ENCODE measurements at regions not wholly inside any gene's neighbourhood (a gene's known extent, or its start where the extent isn't known, plus 50 kb on each side); places are given as distances from the start of the nearest gene placed in this dataset.

GRCh38 chr17:54172985-54173316 is 350.2 kb downstream of the KIF2B start:
- Histone ChIP-seq H2BK15ac (ENCODE audit: low read length) (no peak overlapping the region), H4K20me1 (replicated peaks in 1 of 2; ENCODE audit: control insufficient read depth in 1 of 2, insufficient read depth in 2 of 2, low read length in 2 of 2) (no peaks in the 10 kb centered on the region), H2AFZ (ENCODE audit: low read length) (no peak overlapping the region), H2BK120ac (replicated peaks; ENCODE audit: low read depth, low read length) (no peak overlapping the region), H2BK20ac (ENCODE audit: low read length) (no peak overlapping the region), H4K91ac (replicated peaks; ENCODE audit: insufficient read length, low read length) (no peak overlapping the region), H2AK5ac (ENCODE audit: low read depth, low read length) (no peak overlapping the region), H3K79me1 (ENCODE audit: low read depth, low read length) (no peaks in the 10 kb centered on the region), H3K9me3 (ENCODE audit: insufficient read depth in 2 of 2, low read depth in 1 of 2, low read length in 1 of 2) (no peaks in the 10 kb centered on the region), H3K18ac (ENCODE audit: extremely low read depth, low read length) (no peak overlapping the region), H3K23me2 (ENCODE audit: low read depth, low read length) (no peaks in the 10 kb centered on the region), H3K4ac (replicated peaks; ENCODE audit: insufficient read length, low read depth, low read length) (no peak overlapping the region), H3K23ac (ENCODE audit: insufficient read length) (no peak overlapping the region), H3K36me3 (ENCODE audit: control insufficient read depth in 2 of 4, insufficient read depth in 4 of 4, low read length in 3 of 4) (no peaks in the 10 kb centered on the region), H3K14ac (ENCODE audit: insufficient read length) (no peak overlapping the region), H3K4me3 (ENCODE audit: extremely low read depth in 1 of 4, insufficient read depth in 2 of 4, low read depth in 3 of 4, low read length in 4 of 4) (no peak overlapping the region), H4K5ac (ENCODE audit: insufficient read length, low read depth, low read length) (peak overlapping the region; percentile 97), H3K27ac (ENCODE audit: low read depth, low read length) (no peak overlapping the region), H2BK5ac (ENCODE audit: low read depth, low read length) (no peak overlapping the region), H2BK12ac (ENCODE audit: low read depth, low read length) (no peak overlapping the region), H3K4me2 (ENCODE audit: insufficient read depth in 1 of 2, low read depth in 2 of 2, low read length in 2 of 2) (no peak overlapping the region; a peak in 1 of 4 replicates), H3K4me1 (replicated peaks in 1 of 4; ENCODE audit: control insufficient read depth in 3 of 4, insufficient read depth in 4 of 4, low read length in 3 of 4) (peaks cover 0 to 7% (median 3%) of the 10 kb centered on the region in 4 experiments; a peak in 3 of 7 replicates), H3K9ac (replicated peaks in 1 of 4; ENCODE audit: extremely low read depth in 1 of 4, low read depth in 3 of 4, low read length in 3 of 4) (no peak overlapping the region), H3K27me3 (replicated peaks in 1 of 4; ENCODE audit: control insufficient read depth in 3 of 4, extremely low read depth in 1 of 4, insufficient read depth in 3 of 4, low read length in 3 of 4) (no peaks in the 10 kb centered on the region), H4K8ac (ENCODE audit: extremely low read depth, insufficient read depth, low read length) (no peak overlapping the region), H3K79me2 (ENCODE audit: control insufficient read depth in 1 of 2, insufficient read depth in 2 of 2, low read length in 2 of 2) (no peaks in the 10 kb centered on the region), H3K56ac (replicated peaks; ENCODE audit: insufficient read length, low read depth, low read length) (no peak overlapping the region)
- TF ChIP-seq CHD7 (IDR thresholded peaks at IDR 0.05; ENCODE audit: insufficient replicate concordance, low read length) = peak; percentile 2
- no peak for TF ChIP-seq SP1 (IDR thresholded peaks at IDR 0.05; ENCODE audit: low read depth, low read length)
- FAIRE-seq (no peak), DNase-seq (ENCODE audit: low read depth in 1 of 2, low spot score in 2 of 2) (no peak)
- ChIA-PET CTCF (ENCODE audit: partially characterized antibody) (no interaction called here), POLR2A (ENCODE audit: partially characterized antibody) (no interaction called here)
